ENCODE measurements at regions not wholly inside any gene's neighbourhood (a gene's known extent, or its start where the extent isn't known, plus 50 kb on each side); places are given as distances from the start of the nearest gene placed in this dataset.

- Mint-ChIP-seq H3K4me1 (no peaks in the 10 kb centered on the region), H3K27ac (no peak overlapping the region), H3K27me3 (no peaks in the 10 kb centered on the region), H3K9me3 (peaks cover 2% of the 10 kb centered on the region), H3K4me3 (no peak overlapping the region), H3K36me3 (ENCODE audit: low read depth) (no peaks in the 10 kb centered on the region)
- TF ChIP-seq CTCF (IDR thresholded peaks at IDR 0.05): no peak
- ATAC-seq (ENCODE audit: low read depth) (no peak), DNase-seq (no peak)
- intact Hi-C loops (cut with micrococcal nuclease): no loop called here
- POLR2A ChIA-PET: no interaction called here
- CTCF ChIA-PET: no interaction called here
Measured at GRCh38 chr20:11371831-11372230, 545.9 kb upstream of the BTBD3 start.

GRCh38 chr20:11372876-11373790, 544.6 kb upstream of the BTBD3 start:
- no peaks in the 10 kb centered on the region for H3K27me3 Mint-ChIP-seq
- ChIA-PET CTCF (no interaction called here), POLR2A (no interaction called here)
- no peak overlapping the region for H3K4me3 Mint-ChIP-seq
- DNase-seq (no peak), ATAC-seq (ENCODE audit: low read depth) (no peak)
- intact Hi-C loops (cut with micrococcal nuclease): no loop called here
- H3K36me3 Mint-ChIP-seq (ENCODE audit: low read depth): no peaks in the 10 kb centered on the region
- no peaks in the 10 kb centered on the region for H3K4me1 Mint-ChIP-seq
- TF ChIP-seq CTCF (IDR thresholded peaks at IDR 0.05): no peak
- H3K27ac Mint-ChIP-seq: no peak overlapping the region
- peaks cover 2% of the 10 kb centered on the region for H3K9me3 Mint-ChIP-seq

- CTCF ChIA-PET: no interaction called here
- no peaks in the 10 kb centered on the region for H3K36me3 Mint-ChIP-seq (ENCODE audit: low read depth)
- POLR2A ChIA-PET: no interaction called here
- H3K4me3 Mint-ChIP-seq: no peak overlapping the region
- ATAC-seq (ENCODE audit: low read depth) (no peak), DNase-seq (no peak)
- intact Hi-C loops (cut with micrococcal nuclease): no loop called here
- no peak overlapping the region for H3K27ac Mint-ChIP-seq
- no peaks in the 10 kb centered on the region for H3K27me3 Mint-ChIP-seq
- H3K4me1 Mint-ChIP-seq: no peaks in the 10 kb centered on the region
- H3K9me3 Mint-ChIP-seq: peaks cover 2% of the 10 kb centered on the region
- no peak for TF ChIP-seq CTCF (IDR thresholded peaks at IDR 0.05)
Measured at GRCh38 chr20:11375335-11375734, 542.4 kb upstream of the BTBD3 start.

GRCh38 chr20:11375966-11376365, 541.7 kb upstream of the BTBD3 start:
- Mint-ChIP-seq H3K4me3 (no peak overlapping the region), H3K36me3 (ENCODE audit: low read depth) (no peaks in the 10 kb centered on the region), H3K27ac (no peak overlapping the region), H3K27me3 (no peaks in the 10 kb centered on the region), H3K9me3 (peaks cover 6% of the 10 kb centered on the region), H3K4me1 (no peaks in the 10 kb centered on the region)
- POLR2A ChIA-PET: no interaction called here
- DNase-seq (no peak), ATAC-seq (ENCODE audit: low read depth) (no peak)
- intact Hi-C loops (cut with micrococcal nuclease): no loop called here
- CTCF ChIA-PET: no interaction called here
- no peak for TF ChIP-seq CTCF (IDR thresholded peaks at IDR 0.05)

- H3K27ac Mint-ChIP-seq: no peak overlapping the region
- peaks cover 6% of the 10 kb centered on the region for H3K9me3 Mint-ChIP-seq
Measured at GRCh38 chr20:11376420-11376819, 541.3 kb upstream of the BTBD3 start.

More at GRCh38 chr20:11376420-11376819, 541.3 kb upstream of the BTBD3 start:
- no peak for TF ChIP-seq CTCF (IDR thresholded peaks at IDR 0.05)
- Mint-ChIP-seq H3K36me3 (ENCODE audit: low read depth) (no peaks in the 10 kb centered on the region), H3K4me3 (no peak overlapping the region), H3K4me1 (no peaks in the 10 kb centered on the region), H3K27me3 (no peaks in the 10 kb centered on the region)
- ATAC-seq (ENCODE audit: low read depth) (no peak), DNase-seq (no peak)
- intact Hi-C loops (cut with micrococcal nuclease): no loop called here
- CTCF ChIA-PET: no interaction called here
- POLR2A ChIA-PET: no interaction called here

Data from activated B cell treated with CpG ODN at 0.5 μM for 24 hours (primary cell).